GM18867 (cell line): ENCODE measurements at regions not wholly inside any gene's neighbourhood (a gene's known extent, or its start where the extent isn't known, plus 50 kb on each side); places are given as distances from the start of the nearest gene placed in this dataset.

Experiments used
- ATAC-seq: cut with Tn5 transposase; IDR thresholded peaks from one replicate; pipeline ENCODE4 v1.9.1; 2021; ENCODE audit warnings: mild to moderate bottlenecking, moderate library complexity; ENCODE audit not compliant: unreplicated experiment

DNA sequence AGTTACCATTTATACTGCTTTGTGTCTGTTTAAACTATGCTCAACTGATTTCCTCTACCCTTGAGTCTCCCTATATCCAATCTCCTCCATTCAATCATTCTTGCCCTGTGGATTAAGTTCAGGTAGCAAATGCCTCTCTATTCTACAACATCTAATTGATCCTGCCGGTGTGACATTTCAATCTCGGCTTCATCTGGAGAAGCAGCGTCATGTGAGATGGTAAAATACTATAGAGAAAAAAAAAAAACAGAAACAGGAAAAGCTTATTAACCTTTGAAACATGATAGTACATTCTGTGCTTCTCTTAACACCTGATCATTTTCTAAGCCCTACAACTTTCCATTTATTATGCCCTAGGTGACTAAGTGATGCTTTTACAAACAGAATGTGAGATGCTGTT, 89.4 kb downstream of the KCTD12 start:
- ATAC-seq = no peak

DNA sequence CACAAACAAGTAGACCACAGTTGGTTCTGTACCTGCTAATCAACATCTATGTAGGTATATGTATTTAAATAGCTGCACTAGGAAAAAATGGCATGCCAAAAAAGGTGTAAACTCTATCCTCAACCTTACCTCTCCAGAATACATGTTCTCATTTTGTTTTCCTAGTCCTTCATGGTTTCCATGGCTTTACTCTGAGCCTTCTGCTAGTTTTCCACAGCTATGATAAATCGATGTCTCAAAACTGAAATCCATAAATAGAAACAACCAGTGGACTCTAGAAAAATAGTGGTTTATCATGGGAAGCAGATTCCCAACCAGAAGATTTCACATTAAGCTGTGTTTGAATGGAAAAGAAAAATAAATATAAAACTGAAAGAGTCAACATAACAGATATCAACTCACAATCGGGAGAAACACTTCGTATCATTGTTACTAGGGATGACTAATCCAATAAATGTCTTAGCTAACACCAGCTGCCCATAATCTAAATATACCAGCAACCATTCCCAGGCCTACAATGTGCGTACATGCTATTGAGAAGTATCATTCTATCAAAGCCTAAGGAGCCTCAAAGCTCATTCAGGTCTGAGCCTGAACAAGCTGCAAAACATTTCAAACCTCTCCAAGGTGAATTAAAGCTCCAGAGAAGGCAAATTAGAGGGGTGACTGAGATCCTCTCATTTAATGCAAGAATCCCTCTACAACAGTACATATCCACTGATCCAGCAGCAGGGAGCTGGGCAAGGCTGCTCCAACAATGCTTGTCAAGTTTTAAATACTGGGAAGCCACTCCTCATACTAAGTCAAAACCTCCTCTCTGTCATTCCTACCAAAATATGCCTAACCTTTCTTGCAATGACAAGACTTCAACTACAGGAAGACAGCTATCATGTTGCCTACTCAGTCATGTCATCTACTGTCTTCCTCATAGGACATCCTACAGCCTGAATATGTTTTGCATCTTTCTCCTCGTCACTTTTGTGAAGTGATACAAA, 90.2 kb downstream of the KCTD12 start:
- no peak for ATAC-seq

DNA sequence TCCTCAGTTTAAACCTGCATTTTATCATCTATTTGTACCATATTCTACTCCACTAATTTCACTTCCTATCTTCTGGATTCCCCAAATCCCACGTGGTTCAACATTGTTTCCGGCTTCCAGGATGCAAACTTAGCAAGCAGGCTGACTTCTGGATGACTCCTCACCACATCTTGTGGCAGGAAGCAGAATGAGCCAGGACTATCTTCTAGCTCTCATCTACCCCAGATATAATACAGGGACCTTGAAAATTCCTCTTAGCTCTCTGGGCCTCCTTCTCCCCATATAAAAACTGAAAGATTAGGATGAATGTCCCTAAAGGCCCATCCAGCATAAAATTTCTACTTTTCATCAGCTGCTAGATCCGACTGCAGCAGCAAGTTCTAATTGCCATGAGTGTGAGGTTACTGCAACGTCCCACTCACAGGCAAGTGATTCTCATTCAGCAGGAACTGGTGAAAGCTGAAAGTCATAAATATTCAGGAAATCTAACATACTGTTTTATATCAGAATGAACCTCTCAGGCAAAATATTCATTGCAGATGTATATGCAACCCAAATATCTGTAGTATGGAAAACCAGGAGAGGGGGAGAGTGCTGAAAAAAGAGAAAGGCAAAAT, 93.4 kb downstream of the KCTD12 start:
- no peak for ATAC-seq

DNA sequence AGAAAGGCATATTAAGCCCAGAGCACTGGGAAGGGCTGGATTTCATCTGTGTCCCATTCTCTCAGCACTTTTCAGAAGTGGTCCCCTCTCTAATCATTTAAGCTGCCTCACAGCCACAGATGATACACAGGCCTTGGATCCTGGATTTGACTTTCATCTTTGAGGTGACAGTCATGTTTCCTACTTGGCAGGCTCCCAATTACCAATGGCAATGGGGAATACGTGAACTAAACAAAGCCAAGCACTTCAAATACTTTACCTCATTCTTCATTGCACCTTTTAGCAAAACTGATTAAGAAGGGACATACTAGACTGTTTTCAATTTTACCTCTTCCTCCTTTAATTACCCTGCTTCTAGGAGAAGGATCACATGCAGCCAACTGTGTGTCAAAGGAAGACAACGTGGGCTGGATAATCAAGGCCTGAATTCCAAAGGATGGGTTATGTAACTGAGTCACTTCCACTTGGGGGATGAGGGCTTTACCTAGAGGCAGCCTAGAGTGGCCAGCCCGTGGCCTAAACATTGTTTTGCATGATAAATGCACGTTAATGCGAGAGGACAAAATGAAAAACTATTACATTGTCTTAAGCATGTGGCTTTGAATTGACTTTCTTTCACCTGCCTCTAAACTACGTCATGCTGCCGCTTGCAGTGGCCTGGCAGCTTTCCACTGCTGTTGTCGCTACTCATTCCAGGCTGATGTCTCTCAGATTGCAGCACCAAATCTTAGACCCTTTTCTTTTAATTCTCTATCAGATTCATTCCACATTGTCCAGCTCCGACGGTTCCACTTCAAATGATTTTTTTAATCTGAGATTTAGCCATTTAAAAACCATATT, 95.0 kb downstream of the KCTD12 start:
- ATAC-seq = no peak

DNA sequence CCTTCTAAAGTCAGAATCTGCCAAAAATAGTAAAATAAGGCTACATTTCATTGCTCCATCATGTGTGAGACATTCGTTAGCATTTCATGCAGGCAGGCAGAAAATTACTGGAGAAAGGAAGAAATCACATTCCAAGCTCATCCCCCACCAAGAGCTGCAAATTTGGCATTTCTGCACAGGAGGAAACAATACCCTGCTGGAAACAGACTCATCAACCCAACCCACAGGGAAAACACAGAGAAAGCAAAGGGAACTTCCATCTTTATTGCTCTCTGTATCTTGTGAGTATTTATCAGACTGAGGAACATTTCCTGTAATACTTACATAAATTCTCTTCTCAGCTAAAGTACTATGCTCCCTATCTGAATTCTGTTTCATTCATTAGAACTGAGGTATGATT, 95.7 kb downstream of the KCTD12 start:
- no peak for ATAC-seq

DNA sequence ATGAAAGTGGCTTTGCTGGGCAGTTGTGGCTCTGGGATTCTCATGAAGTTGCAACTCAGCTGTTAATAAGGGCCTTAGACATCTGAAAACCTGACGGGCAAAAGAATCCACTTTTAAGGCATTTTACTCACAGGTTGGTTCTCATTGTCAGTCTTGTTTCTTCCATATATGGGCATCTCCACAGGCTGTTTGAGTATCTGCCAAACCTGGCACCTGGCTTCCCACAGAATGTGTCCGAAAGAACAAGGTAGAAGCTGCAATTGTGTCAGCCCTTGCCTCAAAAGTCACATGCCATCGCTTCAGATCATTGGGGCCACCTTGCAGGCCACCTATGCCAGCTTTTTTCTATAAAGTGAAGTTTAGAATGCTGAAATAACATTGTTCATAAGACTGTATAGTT, 102.4 kb downstream of the KCTD12 start:
- no peak for ATAC-seq

DNA sequence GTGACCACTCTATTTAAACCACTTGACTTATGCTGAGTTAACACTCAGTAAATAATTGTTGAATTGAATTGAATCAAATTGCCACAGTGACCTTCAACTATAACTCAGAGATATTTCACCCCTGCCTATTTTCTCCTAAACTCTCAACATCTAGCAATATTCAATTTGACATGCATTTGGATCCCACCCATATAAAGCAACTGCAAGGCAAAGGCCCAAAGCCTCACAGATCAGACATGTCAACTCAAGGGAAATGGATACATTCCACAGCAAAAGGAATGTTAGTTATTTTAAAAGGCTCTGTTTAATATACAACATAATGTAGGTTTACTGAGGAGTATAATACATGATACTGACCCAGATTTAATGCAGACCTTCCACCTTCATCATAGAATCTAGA, 107.4 kb downstream of the KCTD12 start:
- no peak for ATAC-seq

DNA sequence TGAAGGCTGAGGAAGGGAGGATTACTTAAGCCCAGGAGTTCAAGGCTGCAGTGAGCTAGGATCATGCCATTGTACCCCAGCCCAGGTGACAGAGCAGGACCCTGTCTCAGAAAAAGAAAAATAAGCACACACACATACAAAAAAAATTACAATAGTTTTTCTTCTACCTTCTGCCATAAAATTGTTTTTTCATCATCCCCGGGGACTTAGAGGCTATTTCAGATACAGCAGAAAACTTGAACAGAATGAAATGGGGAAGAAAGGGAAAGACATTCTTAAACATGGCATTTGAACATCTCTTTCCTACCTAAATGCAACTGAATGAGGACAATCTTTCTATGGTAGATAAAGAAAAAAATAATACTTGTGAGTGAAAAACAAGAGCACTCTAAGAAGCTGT, 109.1 kb downstream of the KCTD12 start:
- no peak for ATAC-seq

DNA sequence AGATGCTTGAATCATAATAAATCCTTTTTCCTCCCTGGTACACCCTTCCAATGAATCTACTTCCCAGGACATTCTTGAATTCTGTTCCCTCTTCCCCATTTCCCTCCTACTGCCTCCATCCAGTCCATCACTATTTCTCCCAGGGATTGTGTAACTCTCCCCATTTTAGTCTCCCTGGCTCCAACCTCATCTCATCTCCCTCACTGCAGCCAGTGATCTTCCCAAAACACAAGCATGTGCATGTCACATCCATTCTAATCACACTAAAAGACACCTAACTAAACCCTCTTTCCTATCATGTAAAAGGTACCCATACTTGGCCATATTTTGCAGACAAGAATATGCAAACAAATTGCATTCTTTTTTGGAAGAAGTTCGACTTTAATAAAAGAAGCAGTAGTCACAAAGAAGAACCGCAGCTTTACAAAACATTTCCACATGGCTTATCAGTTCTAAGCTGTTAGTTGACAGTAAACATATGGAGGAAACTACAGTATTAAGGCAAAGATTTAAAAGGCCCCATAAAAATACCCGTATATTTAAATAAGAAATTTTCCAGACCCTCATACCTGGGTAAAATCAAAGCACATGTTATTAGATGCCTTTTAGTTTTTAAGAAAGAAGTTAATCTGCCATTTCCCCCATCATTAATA, 111.0 kb downstream of the KCTD12 start:
- ATAC-seq = no peak

DNA sequence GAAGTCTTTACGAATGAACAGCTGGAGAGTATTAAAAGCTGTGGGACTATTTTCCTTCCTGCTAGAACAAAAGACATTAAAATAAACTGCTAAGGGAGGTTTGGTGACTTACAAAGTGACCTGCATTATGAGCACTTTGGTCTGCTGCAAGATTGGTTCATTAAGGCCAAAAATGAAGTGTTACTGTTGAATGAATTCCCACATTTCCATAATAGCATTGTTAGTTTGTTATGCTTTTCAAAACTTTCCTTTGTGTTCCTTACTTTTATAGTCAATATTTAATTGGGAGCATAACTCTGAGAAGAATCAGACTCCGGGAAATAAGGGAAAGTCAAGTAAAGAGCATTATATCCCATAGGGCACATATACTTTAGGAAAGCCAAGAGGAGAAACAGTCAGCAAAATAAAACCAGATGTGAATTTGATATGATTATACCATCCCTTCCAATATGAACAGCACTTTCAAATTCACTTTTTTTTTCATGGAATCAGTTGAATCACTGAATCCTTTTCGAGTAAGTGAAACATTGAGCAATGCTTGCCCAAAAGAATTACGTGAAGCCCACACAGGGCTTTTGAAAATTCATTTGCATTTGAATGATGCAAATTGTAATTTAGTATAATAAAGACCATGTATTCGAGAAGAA, 112.6 kb downstream of the KCTD12 start:
- no peak for ATAC-seq

DNA sequence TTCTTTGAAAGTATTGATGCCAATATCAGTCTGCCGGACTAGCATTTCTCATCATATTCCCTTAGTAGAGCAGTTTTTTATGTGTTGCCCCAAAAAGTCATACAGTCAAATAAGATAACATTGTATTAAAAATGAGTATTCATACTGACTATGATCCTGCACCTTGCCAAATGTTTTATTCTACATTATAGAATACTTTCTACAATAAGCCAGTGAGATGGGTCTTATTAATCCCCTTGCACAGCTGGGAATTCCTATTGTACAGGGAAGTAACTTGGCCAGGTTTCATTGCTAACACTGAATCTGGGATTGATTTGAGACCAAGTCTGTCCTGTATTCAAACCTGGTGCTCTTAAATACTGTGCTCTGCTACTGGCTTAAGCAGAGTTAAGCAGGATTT, 114.0 kb downstream of the KCTD12 start:
- ATAC-seq = no peak

DNA sequence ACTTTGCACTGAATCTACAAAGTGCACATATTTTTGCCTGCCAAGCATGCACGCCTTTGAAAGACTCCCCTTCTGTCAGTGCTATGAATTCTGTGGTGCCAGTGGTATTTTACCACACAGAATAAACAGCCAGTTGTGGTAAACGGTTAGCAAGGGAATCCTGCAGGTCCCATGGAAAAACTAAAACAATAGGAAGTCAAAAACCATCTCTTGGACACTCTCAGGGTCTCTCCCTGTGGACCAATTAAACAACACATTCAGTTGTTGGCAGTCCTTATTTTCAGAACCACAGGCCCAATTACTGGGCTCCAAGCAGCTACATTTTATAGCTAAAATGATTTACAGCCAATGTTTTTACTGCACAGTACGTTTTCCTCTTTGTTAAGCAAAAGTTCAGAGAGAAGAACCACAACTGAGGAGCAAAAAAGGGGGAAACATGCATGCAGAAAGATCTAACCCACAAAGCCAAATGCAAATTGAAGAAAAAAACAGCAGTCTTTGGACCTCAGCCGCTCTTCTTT, 116.9 kb downstream of the KCTD12 start:
- ATAC-seq = no peak

DNA sequence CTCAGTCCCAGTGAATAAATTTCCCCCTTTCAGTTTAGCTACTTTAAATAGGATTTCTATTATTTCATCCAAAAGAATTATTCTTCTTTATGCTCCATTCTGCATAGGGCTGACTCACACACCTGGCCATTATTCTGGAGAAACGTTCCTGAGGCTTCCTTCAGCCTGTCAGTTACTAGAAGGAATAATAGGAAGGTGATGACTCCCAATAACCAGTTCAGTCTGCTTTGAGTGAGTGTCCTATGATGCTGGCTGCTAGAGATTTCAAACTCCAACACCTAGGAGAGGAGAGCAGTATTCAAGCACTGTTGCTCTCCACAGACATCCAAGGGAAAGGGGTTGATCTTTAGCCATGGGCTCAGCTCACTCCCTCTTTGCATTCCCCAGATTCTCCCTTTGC, 117.8 kb downstream of the KCTD12 start:
- ATAC-seq = no peak

DNA sequence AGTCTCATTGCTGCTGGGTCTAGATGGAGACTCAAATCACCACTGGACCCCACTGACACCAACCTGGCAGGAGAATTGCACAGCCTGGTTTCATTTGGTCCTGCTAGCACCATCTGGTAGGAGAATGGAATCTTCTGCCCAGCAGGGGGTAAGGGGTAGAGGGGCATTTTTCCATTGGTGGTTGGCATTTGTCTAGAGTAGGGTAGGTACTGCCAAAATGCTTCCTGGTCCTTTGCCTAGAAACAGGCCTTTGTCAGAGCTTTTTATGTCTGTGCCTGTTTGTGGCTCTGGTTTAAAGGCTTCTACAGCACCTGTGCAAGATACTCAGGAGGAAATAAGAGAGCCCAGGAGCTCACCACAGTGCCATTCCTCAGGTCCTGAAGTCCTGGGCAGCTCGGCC, 121.3 kb downstream of the KCTD12 start:
- no peak for ATAC-seq

DNA sequence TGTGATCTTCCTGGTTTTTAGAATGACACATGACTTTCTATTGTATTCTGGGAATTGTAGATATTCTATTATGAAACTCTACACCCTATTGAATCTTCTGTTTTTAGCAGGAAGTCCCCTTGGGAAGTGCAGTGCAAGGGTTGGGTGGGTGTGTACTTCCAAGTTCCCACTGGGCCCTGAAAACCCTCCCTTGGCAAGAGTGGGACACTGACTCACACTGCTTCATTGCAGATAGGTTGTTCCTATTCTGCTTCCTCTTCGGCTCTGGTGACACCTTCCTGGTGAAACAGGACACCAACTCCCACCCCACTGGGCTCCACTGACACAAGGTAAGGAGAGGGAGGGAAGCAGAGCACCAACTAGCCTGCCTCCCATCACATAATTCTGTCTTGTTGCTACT, 121.8 kb downstream of the KCTD12 start:
- no peak for ATAC-seq

DNA sequence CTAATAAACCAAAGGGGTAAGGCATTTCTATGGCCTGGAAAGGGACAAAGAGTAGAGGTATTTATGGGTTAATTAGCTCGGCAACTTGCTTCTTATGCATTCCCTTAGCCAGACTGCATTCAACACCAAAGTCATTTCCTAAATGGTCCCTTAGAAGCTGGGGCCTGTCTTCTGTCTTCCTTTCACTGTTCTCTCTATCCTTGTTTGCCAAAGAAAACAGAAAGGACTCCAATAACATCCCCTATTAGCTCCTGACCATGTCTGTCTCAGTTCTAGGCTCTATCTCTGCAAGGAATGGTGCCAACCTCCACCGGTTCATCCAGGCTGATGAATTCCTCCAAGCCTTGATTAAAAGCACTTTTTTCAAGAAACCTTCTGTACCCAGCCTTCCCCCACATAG, 123.5 kb downstream of the KCTD12 start:
- ATAC-seq = no peak

DNA sequence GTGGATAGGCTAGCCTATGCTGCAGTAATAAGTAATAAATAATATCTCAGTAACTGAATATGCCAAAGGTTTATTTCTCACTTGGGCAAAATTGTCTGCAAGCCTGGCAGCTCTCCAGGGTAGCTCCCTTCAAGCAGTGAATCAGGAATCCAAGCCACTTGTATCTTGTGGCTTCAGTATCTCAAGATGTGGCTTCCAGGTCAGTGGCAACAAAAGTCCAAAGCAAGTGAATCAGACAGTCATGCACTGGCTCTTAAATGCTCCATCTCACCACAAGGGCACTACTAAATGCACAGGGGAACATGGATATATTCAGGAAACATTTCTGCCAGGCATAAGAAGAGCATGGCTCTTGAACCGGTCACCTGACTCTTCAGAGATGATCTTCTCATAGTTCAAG, 126.3 kb downstream of the KCTD12 start:
- no peak for ATAC-seq

DNA sequence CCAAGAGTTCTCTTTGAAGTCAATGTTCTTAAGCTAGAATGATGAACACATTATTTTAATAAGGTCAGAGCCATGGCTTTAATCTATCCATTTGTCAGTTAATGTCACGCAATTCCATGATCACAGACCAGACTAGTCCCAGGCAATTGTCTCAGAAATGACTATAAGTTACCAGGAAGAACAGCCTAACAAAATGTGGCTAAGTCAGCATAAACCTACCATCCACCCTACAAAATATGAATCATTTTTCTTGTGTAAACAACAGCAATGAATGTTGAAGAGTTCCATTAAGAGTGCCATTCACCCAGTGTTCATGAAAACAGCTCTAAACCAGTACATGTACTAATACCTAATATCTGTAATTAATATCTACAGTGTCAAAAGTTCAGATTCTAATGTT, 127.5 kb downstream of the KCTD12 start:
- no peak for ATAC-seq

DNA sequence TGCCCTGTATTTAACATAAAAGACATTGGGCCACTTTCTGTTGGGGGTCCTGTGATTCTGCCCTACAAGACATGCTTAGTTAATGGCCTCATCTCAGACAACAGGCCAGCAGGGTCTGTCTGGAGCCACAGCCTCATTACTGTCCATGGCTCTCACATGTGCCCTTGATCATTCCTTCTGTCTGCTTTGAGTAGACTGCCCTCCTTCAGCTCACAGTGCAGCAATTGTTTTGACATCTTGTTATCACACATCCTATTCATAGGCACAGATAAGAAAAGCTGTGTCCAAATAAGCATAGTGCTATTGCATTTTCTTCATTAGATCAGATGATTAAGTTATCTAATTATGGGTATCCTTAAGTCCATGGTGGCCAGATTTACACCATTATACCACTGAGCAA, 127.9 kb downstream of the KCTD12 start:
- no peak for ATAC-seq

DNA sequence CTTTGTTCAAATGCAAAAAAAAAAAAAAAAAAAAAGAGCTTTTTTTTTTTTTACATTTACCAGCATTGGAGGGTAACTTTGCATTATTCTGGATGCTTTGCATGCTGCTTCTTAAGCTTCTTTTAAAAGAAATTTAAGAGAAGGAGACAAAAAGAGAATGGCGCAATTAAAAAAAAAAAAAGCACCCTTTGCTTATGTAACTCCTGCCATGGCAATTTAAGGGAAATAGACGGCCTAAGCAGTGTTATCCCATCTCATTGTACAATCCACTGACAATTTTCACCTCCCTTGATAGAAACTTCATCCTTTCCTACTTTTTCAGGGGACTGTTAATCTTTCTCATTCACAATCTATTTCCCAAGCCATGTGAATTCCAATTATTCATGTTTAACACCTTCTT, 129.8 kb downstream of the KCTD12 start:
- ATAC-seq = no peak
